ENCODE measurements at regions not wholly inside any gene's neighbourhood (a gene's known extent, or its start where the extent isn't known, plus 50 kb on each side); places are given as distances from the start of the nearest gene placed in this dataset.

DNA sequence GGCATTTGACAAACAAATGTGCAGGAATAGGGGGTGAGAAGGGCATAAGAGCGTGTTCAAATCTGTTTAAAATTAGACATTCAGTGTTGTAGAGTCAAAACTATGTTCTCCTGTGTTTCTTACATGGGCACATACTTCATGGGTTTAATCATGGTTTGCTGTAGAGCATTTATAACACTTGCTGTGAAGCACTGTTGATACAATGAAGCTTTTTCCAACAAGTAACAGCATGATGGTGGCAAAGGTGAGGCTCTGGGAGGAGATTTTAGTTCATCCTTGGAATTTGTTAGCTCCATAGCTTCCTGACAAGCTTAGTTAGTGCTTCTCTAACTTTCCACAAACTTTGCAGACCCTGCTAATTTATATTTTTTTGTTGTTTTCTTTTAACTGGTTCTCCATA lies 900.7 kb downstream of the TFAP2A start:
- Mint-ChIP-seq H3K27ac (no peak overlapping the region; a peak in 1 of 7 replicates), H3K4me1 (peaks cover 7 to 13% of the 10 kb centered on the region in 2 experiments), H3K27me3 (ENCODE audit: low read depth) (no peaks in the 10 kb centered on the region), H3K9me3 (peaks cover 0 to 3% of the 10 kb centered on the region in 2 experiments; a peak in 2 of 5 replicates), H3K36me3 (ENCODE audit: insufficient read depth in 1 of 3, low read depth in 3 of 3) (0 out of 7 replicates have a peak, but pooled peaks cover 0 to 4% (median 0%) of the 10 kb centered on the region in 3 experiments), H3K4me3 (no peak overlapping the region)
- Histone ChIP-seq H3K79me1 (ENCODE audit: insufficient read depth, low read depth, low read length, poor library complexity, severe bottlenecking) (no peaks in the 10 kb centered on the region), H2AK5ac (ENCODE audit: insufficient read length, low read length) (no peak overlapping the region), H3K56ac (ENCODE audit: insufficient read length, low read depth, low read length) (no peak overlapping the region), H3K14ac (ENCODE audit: insufficient read depth, low read length) (no peak overlapping the region), H3K9me3 (ENCODE audit: control insufficient read depth, low read depth, low read length) (no peaks in the 10 kb centered on the region), H3K18ac (ENCODE audit: insufficient read length, low read depth, low read length) (no peak overlapping the region), H4K20me1 (ENCODE audit: control insufficient read depth, insufficient read depth, insufficient read length) (no peaks in the 10 kb centered on the region), H4K8ac (replicated peaks; ENCODE audit: insufficient read length, low read depth, low read length) (no peak overlapping the region), H3K4ac (ENCODE audit: low read depth, low read length) (no peak overlapping the region), H3K9ac (ENCODE audit: extremely low read depth, insufficient read length, low read length) (no peak overlapping the region), H3K4me1 (ENCODE audit: insufficient read depth, low read length) (no peaks in the 10 kb centered on the region; the same call in 1 of the 2 replicates), H3T11ph (ENCODE audit: low read length) (no peak overlapping the region), H4K5ac (ENCODE audit: insufficient read length, low read depth, low read length) (no peak overlapping the region), H2BK15ac (ENCODE audit: low read depth, low read length) (no peak overlapping the region), H3K23me2 (ENCODE audit: insufficient read length, low read depth, low read length, poor library complexity, severe bottlenecking) (no peaks in the 10 kb centered on the region), H2BK20ac (ENCODE audit: low read depth, low read length, poor library complexity, severe bottlenecking) (no peak overlapping the region), H2AFZ (ENCODE audit: low read length) (no peak overlapping the region), H2BK12ac (ENCODE audit: insufficient read length, low read depth, low read length) (no peak overlapping the region), H2BK120ac (ENCODE audit: low read depth, low read length, poor library complexity, severe bottlenecking) (no peak overlapping the region), H3K23ac (ENCODE audit: insufficient read length, low read depth, low read length) (no peak overlapping the region), H2BK5ac (ENCODE audit: insufficient read length, low read length) (no peak overlapping the region), H3K4me2 (ENCODE audit: insufficient read depth, insufficient read length, low read length) (no peak overlapping the region), H3K27ac (ENCODE audit: insufficient read length, low read depth, low read length) (no peak overlapping the region), H4K91ac (ENCODE audit: insufficient read length, low read depth, low read length) (no peak overlapping the region), H3K27me3 (ENCODE audit: insufficient read depth, low read length) (no peaks in the 10 kb centered on the region), H3K79me2 (ENCODE audit: insufficient read depth, low read length) (no peaks in the 10 kb centered on the region)
- DNase-seq: no peak
- WGBS (ENCODE audit: extremely low coverage, insufficient read length, low lambda C conversion rate): no CpG with 5 or more reads among the region's 1 CpG
- TF ChIP-seq, protein P1, sequence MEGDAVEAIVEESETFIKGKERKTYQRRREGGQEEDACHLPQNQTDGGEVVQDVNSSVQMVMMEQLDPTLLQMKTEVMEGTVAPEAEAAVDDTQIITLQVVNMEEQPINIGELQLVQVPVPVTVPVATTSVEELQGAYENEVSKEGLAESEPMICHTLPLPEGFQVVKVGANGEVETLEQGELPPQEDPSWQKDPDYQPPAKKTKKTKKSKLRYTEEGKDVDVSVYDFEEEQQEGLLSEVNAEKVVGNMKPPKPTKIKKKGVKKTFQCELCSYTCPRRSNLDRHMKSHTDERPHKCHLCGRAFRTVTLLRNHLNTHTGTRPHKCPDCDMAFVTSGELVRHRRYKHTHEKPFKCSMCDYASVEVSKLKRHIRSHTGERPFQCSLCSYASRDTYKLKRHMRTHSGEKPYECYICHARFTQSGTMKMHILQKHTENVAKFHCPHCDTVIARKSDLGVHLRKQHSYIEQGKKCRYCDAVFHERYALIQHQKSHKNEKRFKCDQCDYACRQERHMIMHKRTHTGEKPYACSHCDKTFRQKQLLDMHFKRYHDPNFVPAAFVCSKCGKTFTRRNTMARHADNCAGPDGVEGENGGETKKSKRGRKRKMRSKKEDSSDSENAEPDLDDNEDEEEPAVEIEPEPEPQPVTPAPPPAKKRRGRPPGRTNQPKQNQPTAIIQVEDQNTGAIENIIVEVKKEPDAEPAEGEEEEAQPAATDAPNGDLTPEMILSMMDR (conservative IDR thresholded peaks at IDR 0.05): no peak

Data from H9 (cell line).